ENCODE measurements at regions not wholly inside any gene's neighbourhood (a gene's known extent, or its start where the extent isn't known, plus 50 kb on each side); places are given as distances from the start of the nearest gene placed in this dataset.
"Not testable (repeated sequence)": the region's sequence is repeated elsewhere in the genome, so short reads cannot be mapped to it uniquely, and the experiment has no call there.

GRCh38 chrX:36684053-36684452, 324.1 kb upstream of the FAM47C start:
- DNase-seq = no peak

- no peak for DNase-seq
Measured at GRCh38 chrX:36721990-36722389, 286.2 kb upstream of the FAM47C start.

GRCh38 chrX:36753602-36754001, 254.6 kb upstream of the FAM47C start:
- no peak for DNase-seq

- no peak for DNase-seq
Measured at GRCh38 chrX:36787752-36788151, 220.4 kb upstream of the FAM47C start.

- DNase-seq = no peak
Measured at GRCh38 chrX:36803151-36803550, 205.0 kb upstream of the FAM47C start.

GRCh38 chrX:36804066-36804465, 204.1 kb upstream of the FAM47C start:
- DNase-seq = no peak

GRCh38 chrX:36844857-36845256, 163.3 kb upstream of the FAM47C start:
- no peak for DNase-seq

- DNase-seq = no peak
Measured at GRCh38 chrX:36847496-36847895, 160.7 kb upstream of the FAM47C start.

- DNase-seq = no peak
Measured at GRCh38 chrX:36849407-36849806, 158.8 kb upstream of the FAM47C start.

GRCh38 chrX:36856849-36857248, 151.3 kb upstream of the FAM47C start:
- DNase-seq = no peak

- no peak for DNase-seq
Measured at GRCh38 chrX:36859231-36859630, 148.9 kb upstream of the FAM47C start.

GRCh38 chrX:36861601-36862000, 146.6 kb upstream of the FAM47C start:
- no peak for DNase-seq

- no peak for DNase-seq
Measured at GRCh38 chrX:36867143-36867542, 141.0 kb upstream of the FAM47C start.

GRCh38 chrX:36868592-36868991, 139.6 kb upstream of the FAM47C start:
- DNase-seq = no peak

GRCh38 chrX:36869457-36869856, 138.7 kb upstream of the FAM47C start:
- DNase-seq = no peak

- DNase-seq = no peak
Measured at GRCh38 chrX:36897690-36898089, 110.5 kb upstream of the FAM47C start.

- DNase-seq = no peak
Measured at GRCh38 chrX:36898301-36898700, 109.9 kb upstream of the FAM47C start.

- DNase-seq = not testable (repeated sequence)
Measured at GRCh38 chrX:36904561-36904960, 103.6 kb upstream of the FAM47C start.

- no peak for DNase-seq
Measured at GRCh38 chrX:36908801-36909675, 99.1 kb upstream of the FAM47C start.

- DNase-seq = no peak
Measured at GRCh38 chrX:36909676-36910030, 98.5 kb upstream of the FAM47C start.

- DNase-seq = no peak
Measured at GRCh38 chrX:36913551-36913950, 94.6 kb upstream of the FAM47C start.

GRCh38 chrX:36916941-36917340, 91.2 kb upstream of the FAM47C start:
- no peak for DNase-seq

- no peak for DNase-seq
Measured at GRCh38 chrX:36927712-36928111, 80.5 kb upstream of the FAM47C start.

GRCh38 chrX:36930491-36930890, 77.7 kb upstream of the FAM47C start:
- no peak for DNase-seq

- no peak for DNase-seq
Measured at GRCh38 chrX:36947214-36947613, 61.0 kb upstream of the FAM47C start.

Measured in femur (tissue), 1 donor.